ENCODE measurements at regions not wholly inside any gene's neighbourhood (a gene's known extent, or its start where the extent isn't known, plus 50 kb on each side); places are given as distances from the start of the nearest gene placed in this dataset.

- H3K27me3 ChIP-seq (ENCODE audit: insufficient read depth, low read length) = no peaks in the 10 kb centered on the region
- no peaks in the 10 kb centered on the region for H3K36me3 ChIP-seq (ENCODE audit: insufficient read depth, low read length)
- no peaks in the 10 kb centered on the region for H3K4me1 ChIP-seq (ENCODE audit: insufficient read depth, low read length)
- no peak overlapping the region for H3K4me3 ChIP-seq (ENCODE audit: low read length)
- no peak overlapping the region for H3K27ac ChIP-seq (ENCODE audit: low read depth, low read length)
- 0 out of 2 replicates have a peak, but pooled peaks cover under 1% of the 10 kb centered on the region for H3K9me3 ChIP-seq (ENCODE audit: insufficient read depth, low read depth, low read length)
- no peak overlapping the region for H3K9ac ChIP-seq (ENCODE audit: low read depth, low read length)
- WGBS = 88% methylated on average over 2 of the region's 2 CpGs
Observed at GRCh38 chr3:59286791-59287531, 237.1 kb upstream of the CFAP20DC start.

GRCh38 chr3:59285560-59285959 is 235.7 kb upstream of the CFAP20DC start:
- H3K4me3 ChIP-seq (ENCODE audit: low read length) = no peak overlapping the region
- no peaks in the 10 kb centered on the region for H3K36me3 ChIP-seq (ENCODE audit: insufficient read depth, low read length)
- H3K27me3 ChIP-seq (ENCODE audit: insufficient read depth, low read length) = no peaks in the 10 kb centered on the region
- H3K9ac ChIP-seq (ENCODE audit: low read depth, low read length) = no peak overlapping the region
- no peaks in the 10 kb centered on the region for H3K4me1 ChIP-seq (ENCODE audit: insufficient read depth, low read length)
- no peaks in the 10 kb centered on the region for H3K9me3 ChIP-seq (ENCODE audit: insufficient read depth, low read depth, low read length)
- no CpG with 5 or more reads among the region's 2 CpGs for WGBS
- no peak overlapping the region for H3K27ac ChIP-seq (ENCODE audit: low read depth, low read length)

GRCh38 chr3:59284926-59285325 is 235.1 kb upstream of the CFAP20DC start:
- H3K4me1 ChIP-seq (ENCODE audit: insufficient read depth, low read length) = no peaks in the 10 kb centered on the region
- H3K9ac ChIP-seq (ENCODE audit: low read depth, low read length) = no peak overlapping the region
- no peaks in the 10 kb centered on the region for H3K27me3 ChIP-seq (ENCODE audit: insufficient read depth, low read length)
- no peaks in the 10 kb centered on the region for H3K9me3 ChIP-seq (ENCODE audit: insufficient read depth, low read depth, low read length)
- no peak overlapping the region for H3K27ac ChIP-seq (ENCODE audit: low read depth, low read length)
- WGBS = 75% methylated on average over 1 of the region's 1 CpG
- H3K4me3 ChIP-seq (ENCODE audit: low read length) = no peak overlapping the region
- no peaks in the 10 kb centered on the region for H3K36me3 ChIP-seq (ENCODE audit: insufficient read depth, low read length)

GRCh38 chr3:59280113-59280512 is 230.3 kb upstream of the CFAP20DC start:
- H3K9ac ChIP-seq (ENCODE audit: low read depth, low read length) = no peak overlapping the region
- no peak overlapping the region for H3K27ac ChIP-seq (ENCODE audit: low read depth, low read length)
- no peak overlapping the region for H3K4me3 ChIP-seq (ENCODE audit: low read length)
- no peaks in the 10 kb centered on the region for H3K27me3 ChIP-seq (ENCODE audit: insufficient read depth, low read length)
- no peaks in the 10 kb centered on the region for H3K9me3 ChIP-seq (ENCODE audit: insufficient read depth, low read depth, low read length)
- WGBS = 89% methylated on average over 1 of the region's 2 CpGs
- H3K36me3 ChIP-seq (ENCODE audit: insufficient read depth, low read length) = no peaks in the 10 kb centered on the region
- no peaks in the 10 kb centered on the region for H3K4me1 ChIP-seq (ENCODE audit: insufficient read depth, low read length)

- Histone ChIP-seq H3K36me3 (ENCODE audit: insufficient read depth, low read length) (no peaks in the 10 kb centered on the region), H3K27ac (ENCODE audit: low read depth, low read length) (no peak overlapping the region), H3K9ac (ENCODE audit: low read depth, low read length) (no peak overlapping the region), H3K27me3 (ENCODE audit: insufficient read depth, low read length) (no peaks in the 10 kb centered on the region), H3K4me3 (ENCODE audit: low read length) (no peak overlapping the region), H3K9me3 (ENCODE audit: insufficient read depth, low read depth, low read length) (no peaks in the 10 kb centered on the region), H3K4me1 (ENCODE audit: insufficient read depth, low read length) (no peaks in the 10 kb centered on the region)
- 79% methylated on average over 1 of the region's 1 CpG for WGBS
Observed at GRCh38 chr3:59277816-59278215, 228.0 kb upstream of the CFAP20DC start.

GRCh38 chr3:59277201-59277600 is 227.4 kb upstream of the CFAP20DC start:
- Histone ChIP-seq H3K9me3 (ENCODE audit: insufficient read depth, low read depth, low read length) (no peaks in the 10 kb centered on the region), H3K4me3 (ENCODE audit: low read length) (no peak overlapping the region), H3K9ac (ENCODE audit: low read depth, low read length) (no peak overlapping the region), H3K27me3 (ENCODE audit: insufficient read depth, low read length) (no peaks in the 10 kb centered on the region), H3K27ac (ENCODE audit: low read depth, low read length) (no peak overlapping the region), H3K4me1 (ENCODE audit: insufficient read depth, low read length) (no peaks in the 10 kb centered on the region), H3K36me3 (ENCODE audit: insufficient read depth, low read length) (no peaks in the 10 kb centered on the region)
- WGBS = 95% methylated on average over 4 of the region's 4 CpGs

- Histone ChIP-seq H3K27me3 (ENCODE audit: insufficient read depth, low read length) (no peaks in the 10 kb centered on the region), H3K4me3 (ENCODE audit: low read length) (no peak overlapping the region), H3K9ac (ENCODE audit: low read depth, low read length) (no peak overlapping the region), H3K4me1 (ENCODE audit: insufficient read depth, low read length) (no peaks in the 10 kb centered on the region), H3K36me3 (ENCODE audit: insufficient read depth, low read length) (no peaks in the 10 kb centered on the region), H3K9me3 (ENCODE audit: insufficient read depth, low read depth, low read length) (no peaks in the 10 kb centered on the region), H3K27ac (ENCODE audit: low read depth, low read length) (no peak overlapping the region)
- 90% methylated on average over 2 of the region's 2 CpGs for WGBS
Observed at GRCh38 chr3:59273976-59274375, 224.2 kb upstream of the CFAP20DC start.

GRCh38 chr3:59271971-59272370 is 222.1 kb upstream of the CFAP20DC start:
- Histone ChIP-seq H3K4me1 (ENCODE audit: insufficient read depth, low read length) (no peaks in the 10 kb centered on the region), H3K4me3 (ENCODE audit: low read length) (no peak overlapping the region), H3K9me3 (ENCODE audit: insufficient read depth, low read depth, low read length) (no peaks in the 10 kb centered on the region), H3K9ac (ENCODE audit: low read depth, low read length) (no peak overlapping the region), H3K27me3 (ENCODE audit: insufficient read depth, low read length) (no peaks in the 10 kb centered on the region), H3K36me3 (ENCODE audit: insufficient read depth, low read length) (no peaks in the 10 kb centered on the region), H3K27ac (ENCODE audit: low read depth, low read length) (no peak overlapping the region)
- whole genome bisulfite sequencing = 85% methylated on average over 2 of the region's 2 CpGs

- H3K27ac ChIP-seq (ENCODE audit: low read depth, low read length) = no peak overlapping the region
- WGBS = 99% methylated on average over 4 of the region's 4 CpGs
- H3K9ac ChIP-seq (ENCODE audit: low read depth, low read length) = no peak overlapping the region
- no peaks in the 10 kb centered on the region for H3K4me1 ChIP-seq (ENCODE audit: insufficient read depth, low read length)
- H3K4me3 ChIP-seq (ENCODE audit: low read length) = no peak overlapping the region
- H3K36me3 ChIP-seq (ENCODE audit: insufficient read depth, low read length) = no peaks in the 10 kb centered on the region
- no peaks in the 10 kb centered on the region for H3K9me3 ChIP-seq (ENCODE audit: insufficient read depth, low read depth, low read length)
- no peaks in the 10 kb centered on the region for H3K27me3 ChIP-seq (ENCODE audit: insufficient read depth, low read length)
Observed at GRCh38 chr3:59270921-59271320, 221.1 kb upstream of the CFAP20DC start.

GRCh38 chr3:59270209-59270608 is 220.4 kb upstream of the CFAP20DC start:
- Histone ChIP-seq H3K27ac (ENCODE audit: low read depth, low read length) (no peak overlapping the region), H3K4me3 (ENCODE audit: low read length) (no peak overlapping the region), H3K4me1 (ENCODE audit: insufficient read depth, low read length) (no peaks in the 10 kb centered on the region), H3K36me3 (ENCODE audit: insufficient read depth, low read length) (no peaks in the 10 kb centered on the region), H3K27me3 (ENCODE audit: insufficient read depth, low read length) (no peaks in the 10 kb centered on the region), H3K9me3 (ENCODE audit: insufficient read depth, low read depth, low read length) (no peaks in the 10 kb centered on the region), H3K9ac (ENCODE audit: low read depth, low read length) (no peak overlapping the region)
- 83% methylated on average over 1 of the region's 2 CpGs for WGBS

- no peaks in the 10 kb centered on the region for H3K9me3 ChIP-seq (ENCODE audit: insufficient read depth, low read depth, low read length)
- H3K4me3 ChIP-seq (ENCODE audit: low read length) = no peak overlapping the region
- 95% methylated on average over 1 of the region's 1 CpG for WGBS
- H3K36me3 ChIP-seq (ENCODE audit: insufficient read depth, low read length) = no peaks in the 10 kb centered on the region
- no peak overlapping the region for H3K9ac ChIP-seq (ENCODE audit: low read depth, low read length)
- H3K27ac ChIP-seq (ENCODE audit: low read depth, low read length) = no peak overlapping the region
- H3K27me3 ChIP-seq (ENCODE audit: insufficient read depth, low read length) = no peaks in the 10 kb centered on the region
- no peaks in the 10 kb centered on the region for H3K4me1 ChIP-seq (ENCODE audit: insufficient read depth, low read length)
Observed at GRCh38 chr3:59268170-59268569, 218.3 kb upstream of the CFAP20DC start.

GRCh38 chr3:59267021-59267420 is 217.2 kb upstream of the CFAP20DC start:
- Histone ChIP-seq H3K27me3 (ENCODE audit: insufficient read depth, low read length) (no peaks in the 10 kb centered on the region), H3K36me3 (ENCODE audit: insufficient read depth, low read length) (no peaks in the 10 kb centered on the region), H3K9ac (ENCODE audit: low read depth, low read length) (no peak overlapping the region), H3K9me3 (ENCODE audit: insufficient read depth, low read depth, low read length) (no peaks in the 10 kb centered on the region), H3K4me3 (ENCODE audit: low read length) (no peak overlapping the region), H3K4me1 (ENCODE audit: insufficient read depth, low read length) (no peaks in the 10 kb centered on the region), H3K27ac (ENCODE audit: low read depth, low read length) (no peak overlapping the region)
- 97% methylated on average over 2 of the region's 2 CpGs for WGBS

Data from HUES64 (cell line).